ENCODE measurements at regions not wholly inside any gene's neighbourhood (a gene's known extent, or its start where the extent isn't known, plus 50 kb on each side); places are given as distances from the start of the nearest gene placed in this dataset.

DNA sequence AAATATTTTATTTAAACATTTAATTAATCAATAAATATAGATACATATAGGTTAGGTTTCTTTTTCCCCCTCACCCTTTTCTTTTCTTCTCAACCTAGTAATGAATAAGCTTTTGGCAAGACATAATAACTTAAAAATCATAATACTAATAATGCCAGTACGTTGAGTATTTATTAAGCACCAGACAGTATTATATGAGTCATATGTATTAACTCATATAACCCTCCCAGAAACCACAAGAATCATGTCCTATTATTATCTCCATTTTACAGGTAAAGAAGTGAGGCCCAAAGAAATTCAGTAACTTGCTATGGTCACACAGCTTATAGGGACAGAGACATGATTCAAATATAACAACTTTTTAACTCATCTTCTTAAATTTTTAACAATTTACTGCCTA is 834.5 kb upstream of the ADGRL2 start:
- TF ChIP-seq, protein P1, sequence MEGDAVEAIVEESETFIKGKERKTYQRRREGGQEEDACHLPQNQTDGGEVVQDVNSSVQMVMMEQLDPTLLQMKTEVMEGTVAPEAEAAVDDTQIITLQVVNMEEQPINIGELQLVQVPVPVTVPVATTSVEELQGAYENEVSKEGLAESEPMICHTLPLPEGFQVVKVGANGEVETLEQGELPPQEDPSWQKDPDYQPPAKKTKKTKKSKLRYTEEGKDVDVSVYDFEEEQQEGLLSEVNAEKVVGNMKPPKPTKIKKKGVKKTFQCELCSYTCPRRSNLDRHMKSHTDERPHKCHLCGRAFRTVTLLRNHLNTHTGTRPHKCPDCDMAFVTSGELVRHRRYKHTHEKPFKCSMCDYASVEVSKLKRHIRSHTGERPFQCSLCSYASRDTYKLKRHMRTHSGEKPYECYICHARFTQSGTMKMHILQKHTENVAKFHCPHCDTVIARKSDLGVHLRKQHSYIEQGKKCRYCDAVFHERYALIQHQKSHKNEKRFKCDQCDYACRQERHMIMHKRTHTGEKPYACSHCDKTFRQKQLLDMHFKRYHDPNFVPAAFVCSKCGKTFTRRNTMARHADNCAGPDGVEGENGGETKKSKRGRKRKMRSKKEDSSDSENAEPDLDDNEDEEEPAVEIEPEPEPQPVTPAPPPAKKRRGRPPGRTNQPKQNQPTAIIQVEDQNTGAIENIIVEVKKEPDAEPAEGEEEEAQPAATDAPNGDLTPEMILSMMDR (IDR thresholded peaks at IDR 0.05; ENCODE audit: poor library complexity, severe bottlenecking): no peak
- TF ChIP-seq, protein P2, sequence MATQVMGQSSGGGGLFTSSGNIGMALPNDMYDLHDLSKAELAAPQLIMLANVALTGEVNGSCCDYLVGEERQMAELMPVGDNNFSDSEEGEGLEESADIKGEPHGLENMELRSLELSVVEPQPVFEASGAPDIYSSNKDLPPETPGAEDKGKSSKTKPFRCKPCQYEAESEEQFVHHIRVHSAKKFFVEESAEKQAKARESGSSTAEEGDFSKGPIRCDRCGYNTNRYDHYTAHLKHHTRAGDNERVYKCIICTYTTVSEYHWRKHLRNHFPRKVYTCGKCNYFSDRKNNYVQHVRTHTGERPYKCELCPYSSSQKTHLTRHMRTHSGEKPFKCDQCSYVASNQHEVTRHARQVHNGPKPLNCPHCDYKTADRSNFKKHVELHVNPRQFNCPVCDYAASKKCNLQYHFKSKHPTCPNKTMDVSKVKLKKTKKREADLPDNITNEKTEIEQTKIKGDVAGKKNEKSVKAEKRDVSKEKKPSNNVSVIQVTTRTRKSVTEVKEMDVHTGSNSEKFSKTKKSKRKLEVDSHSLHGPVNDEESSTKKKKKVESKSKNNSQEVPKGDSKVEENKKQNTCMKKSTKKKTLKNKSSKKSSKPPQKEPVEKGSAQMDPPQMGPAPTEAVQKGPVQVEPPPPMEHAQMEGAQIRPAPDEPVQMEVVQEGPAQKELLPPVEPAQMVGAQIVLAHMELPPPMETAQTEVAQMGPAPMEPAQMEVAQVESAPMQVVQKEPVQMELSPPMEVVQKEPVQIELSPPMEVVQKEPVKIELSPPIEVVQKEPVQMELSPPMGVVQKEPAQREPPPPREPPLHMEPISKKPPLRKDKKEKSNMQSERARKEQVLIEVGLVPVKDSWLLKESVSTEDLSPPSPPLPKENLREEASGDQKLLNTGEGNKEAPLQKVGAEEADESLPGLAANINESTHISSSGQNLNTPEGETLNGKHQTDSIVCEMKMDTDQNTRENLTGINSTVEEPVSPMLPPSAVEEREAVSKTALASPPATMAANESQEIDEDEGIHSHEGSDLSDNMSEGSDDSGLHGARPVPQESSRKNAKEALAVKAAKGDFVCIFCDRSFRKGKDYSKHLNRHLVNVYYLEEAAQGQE (IDR thresholded peaks at IDR 0.05; ENCODE audit: borderline replicate concordance): no peak
- TF ChIP-seq EZH2 (IDR thresholded peaks at IDR 0.05; ENCODE audit: borderline replicate concordance, insufficient read depth, low read length, poor library complexity, severe bottlenecking) (no peak), POLR2AphosphoS5 (IDR thresholded peaks at IDR 0.05) (no peak), TAF1 (IDR thresholded peaks at IDR 0.05; ENCODE audit: low read depth) (no peak)

All from neural cell (in vitro differentiated cells).